Fibroblast of pulmonary artery (primary cell): ENCODE measurements at regions not wholly inside any gene's neighbourhood (a gene's known extent, or its start where the extent isn't known, plus 50 kb on each side); places are given as distances from the start of the nearest gene placed in this dataset.

Experiments
- DNase-seq: peaks from one replicate; pipeline ENCODE4 v3.0.0-alpha.2; 2010; ENCODE audit warnings: low read depth
- H3K4me3 ChIP-seq: replicated peaks from 2 replicates; pipeline ENCODE4 v1.5.1; 2011; ENCODE audit warnings: low read depth, mild to moderate bottlenecking, control low read depth, low read length, moderate library complexity
- CTCF ChIP-seq: IDR thresholded peaks from 2 replicates; pipeline ENCODE4 v1.5.1; 2011; ENCODE audit warnings: mild to moderate bottlenecking, control low read depth, low read length, inconsistent platforms; ENCODE audit errors: missing control alignments

GRCh38 chr15:70158309-70159000 is 60.7 kb upstream of the TLE3 start:
- H3K4me3 ChIP-seq: no peak overlapping the region
- no peak for DNase-seq
- no peak for TF ChIP-seq CTCF

- TF ChIP-seq CTCF: no peak
- peak; percentile 66 for DNase-seq
- H3K4me3 ChIP-seq: no peak overlapping the region
These were observed 59.1 kb upstream of the TLE3 start for GRCh38 chr15:70156671-70157271.

GRCh38 chr15:70154718-70155347 is 57.1 kb upstream of the TLE3 start:
- H3K4me3 ChIP-seq: no peak overlapping the region
- TF ChIP-seq CTCF: no peak
- peak; percentile 93 for DNase-seq

- no peak for TF ChIP-seq CTCF
These were observed 56.4 kb upstream of the TLE3 start for GRCh38 chr15:70153921-70154717.

GRCh38 chr15:70152070-70152480 is 54.4 kb upstream of the TLE3 start:
- no peak for TF ChIP-seq CTCF
- peak; percentile 56 for DNase-seq
- no peak overlapping the region for H3K4me3 ChIP-seq

More at GRCh38 chr15:70153921-70154717, 56.4 kb upstream of the TLE3 start:
- no peak overlapping the region for H3K4me3 ChIP-seq
- DNase-seq: peak; percentile 75

GRCh38 chr15:70151462-70151861 is 53.7 kb upstream of the TLE3 start:
- no peak for TF ChIP-seq CTCF
- DNase-seq: no peak

More at GRCh38 chr15:70151462-70151861, 53.7 kb upstream of the TLE3 start:
- no peak overlapping the region for H3K4me3 ChIP-seq
